COLO668 (cell line): ENCODE measurements at regions not wholly inside any gene's neighbourhood (a gene's known extent, or its start where the extent isn't known, plus 50 kb on each side); places are given as distances from the start of the nearest gene placed in this dataset.

Experiments used
- DNase-seq: peaks from one replicate; lab custom pipeline; 2025; ENCODE audit not compliant: unreplicated experiment; lab: John Stamatoyannopoulos, UW

DNA sequence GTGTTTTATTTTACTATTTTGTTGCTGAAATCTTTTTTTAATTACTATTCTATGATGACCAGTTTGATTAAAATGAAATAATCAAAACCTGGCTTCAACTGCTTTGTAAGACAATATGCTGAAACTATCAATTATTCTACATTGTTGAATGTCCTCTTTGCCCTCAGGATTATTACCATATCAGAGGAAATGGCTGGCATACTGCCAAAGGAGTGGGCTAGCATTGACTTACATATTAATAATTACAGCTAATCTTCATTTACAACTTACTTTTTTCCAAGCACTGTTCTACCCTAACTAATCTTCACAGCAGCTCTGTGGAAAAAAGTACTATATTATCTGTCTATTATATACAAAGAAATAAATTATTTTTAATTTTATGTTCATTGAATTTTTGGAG lies 560.5 kb downstream of the BCKDHB start:
- DNase-seq, result no peak

DNA sequence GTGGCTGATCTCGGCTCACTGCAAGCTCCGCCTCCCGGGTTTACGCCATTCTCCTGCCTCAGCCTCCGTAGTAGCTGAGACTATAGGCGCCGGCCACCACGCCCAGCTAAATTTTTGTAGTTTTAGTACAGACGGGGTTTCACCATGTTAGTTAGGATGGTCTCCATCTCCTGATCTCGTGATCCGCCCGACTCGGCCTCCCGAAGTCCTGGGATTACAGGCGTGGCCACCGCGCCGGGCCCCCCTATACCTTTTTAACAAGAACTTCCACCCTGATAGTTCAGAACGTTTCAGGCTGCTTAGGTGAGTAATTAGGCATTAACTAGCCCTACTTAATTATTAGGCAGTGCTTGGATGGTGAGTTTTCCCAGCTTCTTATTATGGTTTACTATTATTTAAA lies 552.5 kb downstream of the BCKDHB start:
- no peak for DNase-seq

DNA sequence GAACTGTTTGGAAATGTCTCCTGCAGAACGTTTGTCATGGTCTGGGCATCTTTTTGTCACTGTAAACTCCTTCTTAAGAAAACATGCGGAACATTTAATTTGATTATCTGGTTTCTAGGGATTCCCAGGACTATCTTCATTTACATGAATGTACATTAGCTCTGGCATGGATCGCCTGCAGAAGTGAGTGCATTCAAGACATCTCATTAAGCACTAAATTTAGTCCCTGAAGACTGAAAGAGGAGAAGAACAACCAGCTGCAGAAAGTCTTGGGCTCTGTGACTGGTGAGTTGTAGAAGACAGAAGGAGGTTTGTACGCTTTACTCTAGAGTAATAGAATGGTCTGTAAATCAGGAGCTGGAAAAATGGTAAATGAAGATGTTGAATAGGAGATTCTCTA lies 540.7 kb downstream of the BCKDHB start:
- no peak for DNase-seq

DNA sequence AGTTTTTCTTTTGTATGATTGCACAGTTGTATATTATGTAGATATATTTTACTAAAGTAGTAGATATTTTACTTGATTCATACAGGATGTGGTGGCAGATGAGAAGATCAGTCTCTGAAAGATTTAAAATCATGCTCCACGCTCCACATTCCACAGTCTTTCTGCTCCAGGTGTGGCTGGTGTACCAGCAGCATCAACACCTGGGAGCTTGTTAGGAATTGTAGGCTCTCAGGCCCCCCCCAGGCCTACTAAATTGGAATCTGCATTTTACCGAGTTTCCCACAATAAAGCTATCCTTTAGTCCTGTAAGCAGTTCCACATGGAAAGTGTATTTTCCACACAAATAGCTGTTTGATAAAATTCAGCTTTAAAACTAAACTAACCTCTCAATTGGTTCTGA lies 537.4 kb downstream of the BCKDHB start:
- no peak for DNase-seq

DNA sequence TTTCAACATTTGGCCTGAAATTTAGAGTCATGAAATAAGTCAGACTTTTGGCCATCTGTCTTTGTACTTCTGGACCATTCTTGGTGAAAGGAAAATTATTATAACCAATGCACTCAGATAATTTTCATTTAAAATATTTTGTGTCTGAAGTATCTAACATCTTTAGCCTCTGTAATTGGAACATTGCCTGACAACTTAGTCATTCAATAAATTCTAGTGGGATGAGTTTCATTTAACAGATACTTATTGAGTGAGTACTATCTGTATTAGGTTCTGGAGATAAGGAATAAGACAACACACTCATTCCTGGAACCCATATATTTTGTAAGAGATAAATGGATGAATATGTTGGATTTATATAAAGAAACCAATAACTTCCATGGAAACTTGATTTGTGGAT lies 536.0 kb downstream of the BCKDHB start:
- DNase-seq, result no peak

DNA sequence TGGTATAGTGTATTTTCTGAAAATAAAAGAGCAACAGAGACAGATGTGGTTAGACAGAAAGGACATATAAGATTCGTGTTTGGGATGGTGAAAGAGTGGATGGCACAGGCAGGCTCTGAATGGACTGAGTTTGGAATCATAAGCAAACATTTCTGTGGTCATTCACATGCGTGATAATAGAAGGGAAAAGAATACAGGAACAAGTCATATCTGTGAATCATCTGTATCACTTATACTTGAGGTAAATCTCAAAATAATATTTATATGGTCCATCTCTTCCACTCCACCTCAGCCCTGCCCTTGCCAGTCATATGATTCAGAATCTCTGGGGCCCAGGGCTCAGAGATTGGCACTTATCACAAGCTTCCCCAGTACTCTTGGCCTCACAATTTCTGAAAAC lies 535.1 kb downstream of the BCKDHB start:
- DNase-seq, result no peak

DNA sequence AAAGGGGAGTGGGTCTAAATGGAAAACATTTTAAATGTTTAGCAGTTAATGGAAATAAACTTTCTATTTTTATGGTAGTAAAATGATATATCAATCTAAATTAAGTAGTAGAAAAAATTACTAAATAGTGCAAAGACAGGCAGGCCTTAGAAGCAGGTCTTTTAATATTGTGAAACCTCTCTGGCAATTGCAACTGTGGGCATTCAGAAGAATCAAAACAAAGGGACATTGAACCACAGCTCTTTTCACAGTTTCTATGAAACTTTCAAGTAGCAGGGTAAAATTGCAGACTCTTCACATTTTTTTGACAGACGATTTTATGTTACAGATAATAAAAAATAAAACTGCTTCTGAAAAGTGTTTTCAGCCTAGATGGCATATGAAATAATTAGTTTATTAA lies 533.7 kb downstream of the BCKDHB start:
- DNase-seq, result no peak

DNA sequence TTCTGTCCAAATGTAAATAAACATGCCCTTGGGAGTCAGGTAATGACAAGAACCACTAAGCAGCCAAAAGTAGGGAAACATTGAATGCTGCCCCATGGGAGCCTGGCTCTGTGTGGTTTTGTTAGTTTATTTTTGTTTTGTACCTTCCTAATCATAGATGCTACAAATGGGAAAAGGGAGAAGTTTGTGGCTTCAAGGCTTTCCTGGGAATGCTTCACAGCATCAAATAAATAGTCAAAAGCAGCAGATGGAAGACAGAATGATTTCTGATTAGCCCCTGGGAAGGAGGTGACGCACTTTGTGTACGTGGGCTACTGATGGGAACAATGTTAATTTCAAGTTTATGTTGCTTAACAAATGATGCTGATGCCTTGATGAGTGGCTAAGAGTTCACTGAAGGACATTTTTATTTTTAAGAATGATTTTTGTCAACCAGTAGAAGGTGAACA lies 532.7 kb downstream of the BCKDHB start:
- no peak for DNase-seq

DNA sequence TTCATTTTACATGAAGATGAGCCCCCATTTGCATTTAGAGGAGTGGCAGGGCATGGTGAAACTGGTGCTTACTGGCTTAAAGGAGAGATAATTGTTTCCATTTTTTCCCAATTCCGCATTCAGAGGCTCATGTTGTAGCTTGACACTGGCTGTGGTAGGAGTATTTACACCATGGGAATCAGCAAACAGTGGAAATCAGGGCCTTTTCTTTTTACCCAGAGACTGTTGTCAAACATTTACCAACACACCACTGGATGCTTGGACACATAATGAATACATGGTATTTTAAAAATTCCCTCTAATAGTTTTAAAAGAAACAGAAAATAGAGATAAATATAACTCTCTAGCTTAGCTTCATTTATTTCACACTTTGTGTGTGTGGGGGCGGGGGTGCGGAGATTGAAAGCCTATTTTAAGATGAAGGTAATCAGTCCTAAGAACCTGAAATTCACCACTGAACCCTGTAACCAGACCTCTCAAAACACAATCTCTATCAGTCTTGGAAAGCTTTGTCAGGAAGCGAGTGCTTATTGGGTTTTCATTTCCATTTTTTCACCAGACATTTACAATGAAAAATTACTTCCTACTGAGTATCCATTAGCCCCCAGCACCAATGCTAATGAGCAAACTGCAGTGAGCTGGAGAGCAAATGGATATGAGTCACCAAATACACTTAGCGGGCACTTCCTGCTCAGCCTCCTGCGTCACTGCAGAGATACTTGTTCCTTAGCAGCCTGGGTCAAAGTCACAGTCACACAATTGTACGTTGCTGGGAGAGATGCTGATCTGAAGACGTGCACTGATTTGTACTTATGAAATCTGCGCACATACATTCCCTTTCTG lies 532.0 kb downstream of the BCKDHB start:
- peak; percentile 48 for DNase-seq

DNA sequence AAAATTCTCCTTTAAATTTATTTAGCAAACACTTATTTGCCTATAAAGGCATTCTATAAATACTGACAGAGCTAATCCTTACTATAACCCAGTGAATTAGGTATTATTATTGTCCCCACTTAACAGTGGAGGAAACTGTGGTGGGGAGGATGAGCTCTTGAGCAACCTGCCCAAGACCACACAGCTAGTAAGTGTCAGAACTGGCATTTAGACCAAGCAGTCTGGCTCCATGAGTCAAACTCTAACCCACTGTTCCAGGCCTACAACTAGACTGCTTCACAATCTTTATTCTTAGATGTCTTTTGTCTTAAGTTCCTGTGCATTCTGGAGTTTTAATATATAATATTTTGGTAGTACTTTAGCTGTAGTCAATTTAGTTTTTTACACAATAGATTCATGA lies 530.8 kb downstream of the BCKDHB start:
- DNase-seq, result no peak

DNA sequence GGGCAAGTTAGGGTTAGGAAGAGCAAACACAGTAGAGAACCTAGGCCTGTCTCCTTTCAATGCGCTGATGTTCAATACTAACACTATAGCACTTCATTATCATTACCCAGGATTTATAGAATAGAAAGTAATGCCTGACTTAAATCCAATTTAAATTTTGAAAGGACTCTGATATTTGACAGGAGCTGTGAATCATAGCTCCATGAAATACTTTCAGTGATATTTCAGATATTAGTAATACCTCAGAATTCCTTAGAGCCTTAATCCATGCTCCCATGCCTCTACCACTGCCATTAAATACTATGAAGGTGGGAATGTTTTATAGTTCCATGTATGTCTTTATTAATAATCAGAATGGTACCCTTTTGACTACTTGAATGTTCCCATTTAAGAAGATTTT lies 530.2 kb downstream of the BCKDHB start:
- no peak for DNase-seq

DNA sequence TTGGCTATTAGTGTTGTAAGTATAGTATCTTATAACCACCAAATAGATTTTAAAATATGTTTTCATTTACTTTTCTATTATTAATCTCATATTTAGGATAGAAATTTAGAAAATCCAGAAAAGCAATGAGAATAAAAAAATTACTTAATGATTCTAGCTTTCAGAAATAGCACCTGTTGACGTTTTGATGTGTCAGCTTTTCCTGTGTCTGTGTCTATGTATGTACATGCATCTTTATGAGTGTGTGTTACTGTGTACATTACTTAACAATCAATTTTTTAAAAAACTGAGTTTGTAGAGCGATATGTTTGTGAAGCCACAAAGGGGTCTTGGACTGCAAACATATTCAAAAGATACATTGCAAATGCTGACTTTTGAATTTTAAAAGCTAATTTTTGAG lies 526.9 kb downstream of the BCKDHB start:
- DNase-seq, result no peak

DNA sequence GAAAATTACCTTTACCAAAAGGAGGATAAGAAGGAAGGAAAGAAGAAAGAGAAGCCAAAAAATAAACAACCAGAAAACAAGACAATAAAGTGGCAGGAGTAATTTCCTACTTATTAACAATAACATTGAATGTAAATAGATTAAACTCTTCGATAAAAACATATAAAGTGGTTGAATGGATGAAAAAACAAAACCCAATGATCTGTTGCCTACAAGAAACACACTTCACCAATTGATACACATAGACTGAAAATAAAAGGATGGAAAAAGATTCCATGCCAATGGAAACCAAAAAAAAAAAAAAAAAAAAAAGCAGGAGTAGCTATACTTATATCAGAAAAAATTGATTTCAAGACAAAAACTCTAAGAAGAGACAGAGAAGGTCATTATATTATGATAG lies 518.9 kb downstream of the BCKDHB start:
- DNase-seq, result no peak

DNA sequence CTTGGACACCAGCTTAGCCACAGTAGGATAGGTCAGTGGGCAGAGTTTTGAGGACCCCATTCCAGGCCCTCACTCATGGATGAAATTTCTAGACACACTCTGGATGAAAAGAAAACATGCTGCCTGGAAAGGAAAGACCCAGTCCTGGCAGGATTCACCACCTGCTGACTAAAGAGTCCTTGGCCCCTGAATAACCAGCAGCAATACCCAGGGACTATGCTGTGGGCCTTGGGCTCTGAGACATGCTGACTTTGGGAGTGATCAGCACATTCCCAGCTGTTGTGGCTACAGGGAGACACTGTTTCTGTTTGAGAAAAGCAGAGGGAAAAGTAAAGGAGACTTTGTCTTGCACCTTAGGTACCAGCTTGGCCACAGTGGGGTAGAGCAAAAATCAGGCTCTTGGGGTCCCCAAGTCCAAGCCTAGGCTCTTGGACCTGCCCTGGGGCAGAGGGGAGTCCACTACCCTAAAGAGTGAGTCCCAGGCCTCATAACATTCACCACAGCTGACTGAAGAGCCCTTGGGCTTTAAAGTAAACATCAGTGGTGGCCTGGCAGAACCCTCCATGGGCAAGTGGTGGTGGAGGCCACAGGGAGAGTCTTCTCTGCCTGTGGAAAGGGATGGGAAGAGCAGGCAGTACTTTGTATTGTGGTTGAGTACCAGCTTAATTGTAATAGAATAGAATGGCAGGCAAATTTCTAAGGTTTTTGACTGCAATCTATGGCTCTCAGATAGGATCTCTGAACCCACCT lies 516.8 kb downstream of the BCKDHB start:
- no peak for DNase-seq

DNA sequence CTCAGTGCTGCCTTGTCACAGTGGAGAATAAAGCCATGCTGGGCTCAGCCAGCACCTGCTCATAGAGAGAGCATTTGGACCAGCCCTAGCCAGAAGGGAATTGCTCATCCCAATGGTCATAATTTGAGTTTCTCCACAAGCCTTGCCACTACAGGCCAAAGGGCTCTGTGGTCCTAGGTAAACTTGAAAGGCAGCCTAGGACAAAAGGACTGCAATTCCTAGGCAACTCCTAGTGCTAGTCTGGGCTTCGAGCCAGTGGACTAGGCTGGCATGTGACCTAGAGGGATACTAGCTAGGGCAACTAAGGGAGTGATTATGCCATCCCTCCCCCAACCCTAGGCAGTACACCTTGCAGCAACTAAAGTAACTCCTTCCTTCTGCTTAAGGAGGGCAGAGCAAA lies 516.2 kb downstream of the BCKDHB start:
- DNase-seq, result no peak

DNA sequence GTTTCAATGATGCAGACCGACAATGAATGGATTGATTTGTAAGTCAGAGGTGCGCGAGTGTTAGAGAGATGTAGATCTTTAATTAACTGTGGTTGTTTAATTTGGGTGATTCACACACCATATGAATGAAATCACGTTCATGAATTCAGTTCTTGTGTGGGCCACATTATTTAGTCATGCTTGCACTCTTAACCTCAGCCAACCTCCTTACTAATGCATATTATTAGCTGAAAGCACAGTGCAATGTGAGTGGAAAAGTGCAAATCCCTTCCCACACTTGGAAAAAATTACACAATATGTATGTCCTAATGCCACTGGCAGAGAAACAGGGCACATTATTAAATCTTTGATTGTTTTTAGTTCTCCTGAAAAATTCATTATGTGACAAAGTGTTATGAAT lies 512.5 kb downstream of the BCKDHB start:
- DNase-seq, result no peak

DNA sequence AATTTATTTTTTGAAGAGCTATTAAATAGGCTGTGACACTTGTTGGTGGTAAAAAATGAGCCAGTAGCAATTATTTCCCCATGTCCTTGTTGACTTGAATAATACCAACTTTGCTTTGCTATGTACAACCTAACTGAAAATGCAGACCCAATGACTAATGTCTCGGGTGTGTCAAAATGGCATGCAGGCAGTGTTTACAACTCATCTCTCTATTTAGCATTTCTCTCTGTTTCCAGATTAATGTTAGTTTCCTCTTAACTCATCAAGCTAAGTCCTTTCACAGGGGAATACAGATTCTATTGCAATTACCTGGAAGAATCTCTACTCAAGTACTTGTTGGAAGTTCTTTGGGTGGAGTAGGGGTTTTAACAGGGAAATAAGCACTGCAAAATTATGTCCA lies 504.4 kb downstream of the BCKDHB start:
- no peak for DNase-seq

DNA sequence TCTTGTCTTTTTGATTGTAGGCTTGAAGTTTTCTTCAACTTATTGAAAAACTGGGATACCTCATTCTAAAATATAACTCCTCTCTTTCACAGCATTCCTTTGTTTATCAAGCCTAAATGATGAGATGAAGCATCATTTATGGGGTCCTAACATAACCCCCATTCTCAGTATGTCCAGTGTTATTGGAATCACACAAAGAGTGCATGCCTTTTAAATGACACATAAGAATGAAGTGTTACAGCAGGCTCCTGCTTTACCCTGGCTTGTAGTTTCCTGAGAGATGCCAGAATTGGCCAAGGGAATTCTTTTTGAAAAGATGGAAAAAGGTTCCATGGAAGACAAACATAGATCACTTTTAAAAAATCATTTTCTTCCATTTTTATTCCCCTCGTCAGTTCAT lies 502.4 kb downstream of the BCKDHB start:
- DNase-seq, result no peak

DNA sequence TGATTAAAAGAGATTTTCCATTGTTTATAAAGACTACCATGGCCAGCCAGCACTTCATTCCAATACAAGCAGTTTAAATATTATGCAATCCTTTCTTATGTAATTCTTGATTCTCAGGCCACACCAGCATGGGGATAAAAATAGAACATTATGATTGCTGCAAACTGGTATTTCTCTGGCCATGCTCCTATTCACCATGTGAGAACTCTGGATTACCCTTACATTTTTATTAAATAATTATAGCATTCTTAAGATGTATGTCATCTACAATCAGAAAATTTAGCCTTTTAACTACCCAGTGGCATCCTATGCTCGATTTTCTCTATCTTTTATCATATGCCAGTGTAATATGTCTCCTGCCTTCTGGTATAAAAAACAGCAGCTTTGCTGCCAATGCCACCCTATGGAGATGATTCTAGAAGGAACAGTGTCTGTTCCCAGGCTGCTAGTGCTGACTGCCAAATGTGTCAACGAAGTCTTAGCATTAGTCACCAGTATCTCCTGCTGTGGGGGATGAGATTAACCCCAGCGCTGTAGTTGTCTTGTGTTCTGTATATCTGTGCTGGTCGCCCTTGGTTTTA lies 501.4 kb downstream of the BCKDHB start:
- DNase-seq, result no peak

DNA sequence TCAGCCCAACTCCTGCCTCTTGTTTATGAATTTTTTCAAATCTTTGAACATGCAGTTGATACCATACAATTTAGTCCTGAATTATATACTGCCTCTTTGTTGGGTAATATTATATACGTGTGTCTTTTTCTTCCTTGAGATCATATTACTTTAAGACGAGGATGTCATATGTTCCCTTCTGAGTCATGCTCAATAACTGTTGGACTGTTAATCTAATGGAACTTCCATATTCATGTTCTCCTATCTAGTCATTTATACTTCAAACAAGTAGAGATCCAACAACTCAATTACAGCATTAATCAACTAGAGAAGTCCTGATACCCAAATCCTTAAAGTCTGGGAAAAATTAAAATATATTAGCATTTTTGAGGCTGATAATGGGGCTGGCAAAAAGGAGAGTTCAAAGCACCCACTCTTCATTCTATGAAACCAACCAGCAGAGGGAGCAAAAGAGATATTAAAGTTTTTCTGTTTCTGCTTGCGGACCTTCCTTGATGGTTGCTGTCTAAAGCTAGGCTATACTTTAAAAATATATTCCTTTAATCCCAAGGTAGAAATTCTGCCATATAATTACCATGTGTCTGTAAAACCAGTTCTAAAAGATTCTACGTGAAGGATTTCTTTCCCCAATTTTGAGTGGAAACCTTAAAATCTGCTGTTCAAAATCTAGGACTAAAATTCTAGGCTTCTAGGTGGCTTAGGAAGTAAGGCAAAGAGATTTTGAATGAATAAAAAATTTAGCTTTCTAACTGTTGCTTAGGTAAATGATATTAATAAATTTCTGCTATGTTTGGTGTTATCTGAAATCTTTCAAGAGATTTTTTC lies 498.9 kb downstream of the BCKDHB start:
- no peak for DNase-seq

DNA sequence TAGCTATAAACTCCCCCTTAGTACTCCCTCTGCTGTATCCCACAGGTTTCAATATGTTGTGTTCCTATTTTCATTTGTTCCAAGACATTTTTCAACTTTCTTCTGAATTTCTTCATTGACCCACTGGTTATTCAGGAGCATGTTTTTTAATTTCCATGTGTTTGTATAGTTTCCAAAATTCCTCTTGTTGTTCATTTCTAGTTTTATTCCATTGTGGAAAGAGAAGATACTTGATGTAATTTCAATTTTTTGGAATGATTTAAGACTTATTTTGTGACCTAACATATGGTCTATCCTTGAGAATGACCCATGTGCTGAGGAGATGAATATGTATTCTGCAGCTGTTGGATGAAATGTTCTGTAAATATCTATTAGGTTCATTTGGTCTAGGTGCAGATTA lies 497.2 kb downstream of the BCKDHB start:
- no peak for DNase-seq
